Hematopoietic multipotent progenitor cell treated with erythropoietin and hydrocortisone succinate and interleukin-3 and kit ligand, for 17 days (in vitro differentiated cells): ENCODE measurements at regions not wholly inside any gene's neighbourhood (a gene's known extent, or its start where the extent isn't known, plus 50 kb on each side); places are given as distances from the start of the nearest gene placed in this dataset.

Source experiments
- DNase-seq: peaks from one replicate; pipeline ENCODE4 v3.0.0-alpha.2; 2015; ENCODE audit warnings: low spot score

DNA sequence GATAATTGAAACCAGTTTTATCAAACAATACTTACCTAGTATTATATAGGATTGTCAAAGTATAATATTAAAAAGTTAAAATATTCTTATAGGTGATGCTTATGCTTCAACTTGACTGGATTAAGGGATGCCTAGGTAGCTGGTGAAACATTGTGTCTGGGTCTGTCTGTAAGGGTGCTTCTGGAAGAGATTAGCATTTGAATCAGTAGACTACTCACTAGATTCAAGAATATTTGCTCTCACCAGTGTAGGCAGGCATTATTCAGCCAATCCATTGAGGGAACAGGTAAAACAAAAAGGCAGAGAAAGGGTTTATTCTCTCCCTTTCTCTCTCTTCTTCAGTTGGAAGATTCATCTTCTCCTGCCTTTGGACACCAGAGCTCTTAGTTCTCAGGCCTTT, 486.8 kb upstream of the GOLIM4 start:
- no peak for DNase-seq

- DNase-seq: no peak
These were observed 486.1 kb upstream of the GOLIM4 start for GRCh38 chr3:168581771-168582225.

GRCh38 chr3:168579010-168579409, 483.3 kb upstream of the GOLIM4 start:
- DNase-seq: no peak

DNA sequence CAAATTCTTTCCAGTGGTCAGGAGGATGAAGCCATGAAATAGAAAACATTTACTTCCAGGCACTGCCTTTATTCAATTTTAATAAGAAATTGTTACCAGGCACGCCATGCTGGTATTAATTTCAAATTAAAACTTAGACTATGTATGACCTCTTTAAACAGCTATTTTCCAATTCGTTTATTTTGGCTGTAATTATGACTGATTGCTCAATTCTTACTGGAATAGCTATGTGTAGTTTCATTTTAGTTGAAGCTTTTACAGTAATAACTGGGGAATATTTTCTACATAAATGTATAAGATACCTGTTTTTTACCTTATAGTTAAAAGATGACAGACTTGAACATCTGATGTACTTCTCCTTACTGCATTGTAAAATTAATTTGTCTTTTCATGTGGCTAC, 480.0 kb upstream of the GOLIM4 start:
- DNase-seq: no peak

GRCh38 chr3:168574455-168575158, 478.9 kb upstream of the GOLIM4 start:
- no peak for DNase-seq

DNA sequence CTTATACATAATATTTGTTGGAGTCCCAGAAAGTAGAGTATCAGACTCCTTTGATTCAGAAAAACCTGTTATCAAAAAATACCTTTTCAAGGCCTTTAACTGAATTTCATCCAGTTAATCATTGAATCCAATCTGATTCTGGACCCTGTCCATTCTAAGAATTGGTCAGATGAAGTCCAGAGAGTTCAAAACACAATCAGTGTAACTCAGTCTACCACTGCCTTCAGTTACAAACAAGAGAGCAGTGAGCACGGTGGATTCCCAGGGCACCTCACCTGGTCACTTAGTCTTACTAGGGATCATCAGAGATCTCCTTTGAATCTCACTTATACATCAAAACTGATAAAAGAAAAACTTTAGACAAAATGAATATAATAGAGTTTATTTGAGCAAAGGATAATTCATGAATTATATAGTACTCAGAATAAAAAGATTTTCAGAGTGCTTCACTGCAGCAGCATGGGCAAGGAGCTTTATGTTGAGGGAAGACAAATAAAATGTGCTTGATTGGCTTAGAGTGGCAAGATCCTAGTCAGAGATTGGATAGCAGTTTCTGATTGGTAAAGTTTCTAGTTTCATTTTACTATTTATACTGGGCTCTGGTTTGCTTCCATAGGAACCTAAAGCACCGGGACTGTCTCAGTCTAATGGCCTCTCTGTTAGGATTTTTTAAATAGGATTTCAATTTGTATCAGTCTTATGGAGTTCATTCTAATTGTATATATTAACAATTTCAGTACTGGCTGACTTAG, 474.9 kb upstream of the GOLIM4 start:
- DNase-seq: no peak

- DNase-seq: no peak
These were observed 463.1 kb upstream of the GOLIM4 start for GRCh38 chr3:168558728-168559411.

GRCh38 chr3:168552251-168552650, 456.5 kb upstream of the GOLIM4 start:
- no peak for DNase-seq

DNA sequence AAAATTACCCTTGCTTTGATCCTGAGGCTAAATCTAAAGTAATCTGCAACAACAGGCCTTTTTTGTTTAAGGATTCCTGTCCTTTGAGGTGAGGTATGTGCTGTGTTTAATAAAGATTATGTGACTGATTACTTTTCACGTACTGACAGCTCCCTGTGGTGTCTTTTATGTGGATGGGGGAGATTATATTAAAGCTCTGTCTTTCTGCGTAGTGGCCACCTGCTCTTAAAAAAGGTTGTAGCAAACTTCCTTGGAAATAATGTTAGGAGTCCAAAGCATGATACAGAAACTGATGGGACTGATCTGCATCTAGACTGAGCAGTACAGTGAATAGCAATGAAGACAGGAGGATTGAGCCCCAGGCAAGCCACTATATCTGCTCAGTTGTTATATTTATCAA, 453.0 kb upstream of the GOLIM4 start:
- no peak for DNase-seq

DNA sequence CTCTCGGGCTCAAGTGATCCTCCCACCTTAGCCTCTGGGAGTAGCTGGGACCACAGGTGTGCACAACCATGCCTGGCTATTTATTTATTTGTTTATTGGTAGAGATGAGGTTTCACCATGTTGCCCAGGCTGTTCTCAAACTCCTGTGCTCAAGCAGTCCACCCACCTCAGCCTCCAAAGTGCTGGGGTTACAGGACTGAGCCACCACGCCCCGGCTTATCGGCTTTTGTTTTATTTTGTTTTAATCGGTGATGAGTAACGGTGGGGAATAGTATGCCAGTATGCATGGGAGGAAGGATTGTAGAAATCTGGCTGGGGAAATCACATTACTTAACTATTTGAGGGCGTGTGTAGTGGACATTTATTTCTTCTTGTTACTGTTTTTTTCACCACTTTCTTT, 451.0 kb upstream of the GOLIM4 start:
- no peak for DNase-seq

DNA sequence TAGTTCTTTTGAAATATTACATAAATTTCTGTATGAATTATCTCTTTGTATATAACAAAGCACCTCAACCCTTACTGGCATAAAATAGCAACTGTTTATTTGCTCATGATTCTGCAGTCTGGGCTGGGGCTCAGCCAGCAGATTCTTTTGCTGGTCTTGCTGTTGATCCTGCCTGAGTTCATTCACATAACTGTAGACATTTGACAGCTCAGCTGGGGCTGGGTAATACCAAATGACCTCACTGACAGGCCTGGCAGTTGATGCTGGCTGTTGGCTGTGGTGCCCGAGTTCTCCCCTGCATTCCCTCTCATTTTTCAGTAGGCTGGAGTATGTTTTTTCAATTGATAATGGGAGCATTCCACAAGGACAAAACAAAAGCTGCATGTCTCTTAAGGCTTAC, 449.9 kb upstream of the GOLIM4 start:
- DNase-seq: no peak

- DNase-seq: no peak
These were observed 448.6 kb upstream of the GOLIM4 start for GRCh38 chr3:168544097-168544957.

DNA sequence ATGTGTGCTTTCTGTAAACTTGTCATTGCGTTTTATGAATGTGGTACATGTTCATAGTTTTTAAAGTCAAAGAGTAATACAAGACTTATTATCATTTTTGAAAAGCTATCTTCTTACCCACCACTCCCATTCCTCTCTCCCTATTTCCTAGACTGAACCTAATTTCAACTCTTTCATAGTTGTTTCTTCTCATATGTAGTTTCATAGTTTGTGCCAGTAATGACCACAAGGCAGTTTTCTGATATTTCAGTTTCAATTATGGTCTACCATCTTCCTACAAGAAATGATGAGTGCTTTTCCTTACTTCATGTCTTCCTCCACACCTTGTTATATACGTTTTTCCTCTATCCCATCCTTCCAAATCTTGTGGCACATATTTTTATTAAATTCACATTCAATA, 445.0 kb upstream of the GOLIM4 start:
- no peak for DNase-seq

- no peak for DNase-seq
These were observed 444.2 kb upstream of the GOLIM4 start for GRCh38 chr3:168539909-168540308.

DNA sequence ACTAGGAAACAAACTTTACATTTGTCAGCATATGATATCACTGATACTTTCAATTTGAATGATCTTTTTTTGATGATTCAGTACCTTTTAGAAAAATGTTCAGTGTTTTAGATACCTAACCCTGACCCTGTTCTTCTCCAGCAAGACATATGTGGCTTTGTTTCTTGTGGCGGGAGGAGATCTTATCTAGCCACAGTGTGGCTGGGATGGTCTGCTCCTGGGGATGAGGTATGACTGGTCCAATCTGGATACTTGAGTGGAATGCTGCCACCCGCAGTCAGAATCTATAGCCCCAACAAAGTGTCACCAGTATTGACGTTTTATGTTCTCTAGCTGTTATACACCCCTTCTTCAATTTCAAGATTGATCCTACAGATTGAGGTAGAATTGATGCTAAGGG, 439.0 kb upstream of the GOLIM4 start:
- DNase-seq: no peak

DNA sequence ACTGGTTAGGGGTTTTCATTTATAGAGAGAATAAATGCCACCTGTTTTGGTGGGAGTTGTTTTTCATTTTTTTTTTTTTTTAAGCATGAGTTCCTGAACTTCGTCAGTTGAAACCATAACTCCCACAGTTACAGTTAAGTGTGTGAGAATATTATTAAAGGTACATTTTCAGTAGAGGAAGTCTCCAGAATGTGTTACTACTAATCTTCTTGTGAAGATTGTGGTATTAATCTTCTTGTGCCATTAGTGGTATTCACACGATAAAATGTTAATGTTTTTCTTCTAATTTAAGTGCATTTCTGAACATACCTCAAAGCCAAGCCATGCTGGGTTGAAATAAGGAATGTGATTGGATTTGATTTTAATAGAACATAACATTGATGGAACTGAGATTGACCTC, 437.9 kb upstream of the GOLIM4 start:
- no peak for DNase-seq

GRCh38 chr3:168532135-168532534, 436.4 kb upstream of the GOLIM4 start:
- DNase-seq: no peak

GRCh38 chr3:168531116-168531515, 435.4 kb upstream of the GOLIM4 start:
- no peak for DNase-seq

DNA sequence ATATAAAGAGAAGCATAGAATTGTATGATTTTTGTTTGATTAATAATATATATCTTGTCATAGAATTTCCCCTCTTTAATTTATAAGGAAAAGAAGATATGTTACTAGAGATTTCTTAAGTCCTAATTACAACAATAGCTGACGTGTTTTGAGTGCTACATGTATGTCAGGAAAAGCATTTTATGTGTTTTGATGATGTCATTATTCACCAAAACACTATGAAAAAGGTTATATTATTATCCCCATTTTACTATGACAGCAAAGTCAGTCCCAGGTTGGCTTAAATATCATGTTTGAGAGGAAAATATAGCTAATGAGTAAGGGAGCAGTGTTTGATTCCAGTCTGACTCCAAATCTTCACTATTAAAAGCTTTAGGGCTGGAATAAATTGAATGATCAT, 428.4 kb upstream of the GOLIM4 start:
- no peak for DNase-seq

GRCh38 chr3:168517249-168518071, 421.7 kb upstream of the GOLIM4 start:
- no peak for DNase-seq

DNA sequence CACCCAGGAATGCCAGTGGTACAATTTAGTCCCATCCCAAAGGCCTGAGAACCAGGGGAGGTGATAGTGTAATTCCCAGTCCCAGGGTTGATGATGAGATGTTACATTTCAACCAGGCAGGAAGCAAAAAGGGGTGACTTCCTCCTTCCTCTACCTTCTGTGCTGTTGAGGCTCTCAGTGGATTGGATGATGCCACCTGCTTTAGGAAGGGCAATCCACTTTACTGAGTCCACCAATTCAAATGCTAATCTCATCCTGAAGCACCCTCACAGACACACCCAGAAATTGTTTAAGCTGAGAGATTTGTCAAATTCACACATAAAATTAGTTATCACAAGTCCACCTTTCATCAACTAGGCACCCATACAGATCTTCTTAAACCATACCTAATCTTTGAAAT, 418.5 kb upstream of the GOLIM4 start:
- DNase-seq: no peak
